GM10266 (cell line): ENCODE measurements at regions not wholly inside any gene's neighbourhood (a gene's known extent, or its start where the extent isn't known, plus 50 kb on each side); places are given as distances from the start of the nearest gene placed in this dataset.

Experiments used
- DNase-seq: peaks from one replicate; pipeline ENCODE4 v3.0.0; 2012; ENCODE audit errors: extremely low spot score
- TF ChIP-seq, protein P1 (sequence below): IDR thresholded peaks from 2 replicates; pipeline ENCODE4 v1.5.1; 2012; ENCODE audit warnings: mild to moderate bottlenecking, low read depth; ENCODE audit not compliant: control insufficient read depth, insufficient read depth; ENCODE audit errors: missing control alignments

DNA sequence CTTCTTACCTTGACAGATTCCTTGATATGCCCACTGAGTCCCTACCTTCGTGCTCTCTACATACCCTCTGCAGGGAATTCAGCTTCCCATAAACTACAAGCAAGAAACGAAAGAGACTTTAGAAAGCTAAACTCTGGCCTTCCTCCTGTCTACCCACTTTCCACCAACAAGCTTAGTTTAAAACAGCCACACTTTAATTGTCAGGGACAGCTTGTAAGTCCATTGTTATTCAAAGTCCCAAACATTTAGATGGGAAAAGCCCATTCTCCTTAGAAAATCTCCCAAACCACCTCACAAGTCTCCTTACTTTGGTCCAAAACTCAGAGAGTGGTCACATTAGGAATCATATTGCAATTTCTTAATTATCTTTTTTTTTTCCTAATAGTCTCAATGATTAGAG lies 2695.8 kb downstream of the PCDH9 start:
- no peak for DNase-seq
- TF ChIP-seq, protein P1, sequence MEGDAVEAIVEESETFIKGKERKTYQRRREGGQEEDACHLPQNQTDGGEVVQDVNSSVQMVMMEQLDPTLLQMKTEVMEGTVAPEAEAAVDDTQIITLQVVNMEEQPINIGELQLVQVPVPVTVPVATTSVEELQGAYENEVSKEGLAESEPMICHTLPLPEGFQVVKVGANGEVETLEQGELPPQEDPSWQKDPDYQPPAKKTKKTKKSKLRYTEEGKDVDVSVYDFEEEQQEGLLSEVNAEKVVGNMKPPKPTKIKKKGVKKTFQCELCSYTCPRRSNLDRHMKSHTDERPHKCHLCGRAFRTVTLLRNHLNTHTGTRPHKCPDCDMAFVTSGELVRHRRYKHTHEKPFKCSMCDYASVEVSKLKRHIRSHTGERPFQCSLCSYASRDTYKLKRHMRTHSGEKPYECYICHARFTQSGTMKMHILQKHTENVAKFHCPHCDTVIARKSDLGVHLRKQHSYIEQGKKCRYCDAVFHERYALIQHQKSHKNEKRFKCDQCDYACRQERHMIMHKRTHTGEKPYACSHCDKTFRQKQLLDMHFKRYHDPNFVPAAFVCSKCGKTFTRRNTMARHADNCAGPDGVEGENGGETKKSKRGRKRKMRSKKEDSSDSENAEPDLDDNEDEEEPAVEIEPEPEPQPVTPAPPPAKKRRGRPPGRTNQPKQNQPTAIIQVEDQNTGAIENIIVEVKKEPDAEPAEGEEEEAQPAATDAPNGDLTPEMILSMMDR, result no peak

DNA sequence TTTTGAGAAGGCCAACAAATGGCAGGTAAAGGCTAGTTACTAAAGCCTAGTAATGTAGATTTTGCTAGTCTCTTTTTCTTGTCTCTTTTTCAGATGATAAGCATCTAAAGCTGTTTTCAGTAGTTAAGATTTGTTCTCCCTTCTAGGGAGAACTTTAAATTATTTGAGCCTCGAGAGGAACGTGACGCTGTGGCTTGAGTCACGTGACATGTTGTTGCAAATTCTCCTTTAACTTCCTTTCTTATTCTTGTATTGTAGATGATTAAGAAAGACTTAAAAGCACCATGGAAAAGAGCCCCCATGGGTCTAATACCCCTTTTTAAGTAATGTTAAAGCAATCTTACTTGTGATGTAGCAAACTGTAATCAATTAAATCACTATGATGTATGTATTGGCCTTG lies 2698.7 kb downstream of the PCDH9 start:
- TF ChIP-seq, protein P1, result no peak
- no peak for DNase-seq

DNA sequence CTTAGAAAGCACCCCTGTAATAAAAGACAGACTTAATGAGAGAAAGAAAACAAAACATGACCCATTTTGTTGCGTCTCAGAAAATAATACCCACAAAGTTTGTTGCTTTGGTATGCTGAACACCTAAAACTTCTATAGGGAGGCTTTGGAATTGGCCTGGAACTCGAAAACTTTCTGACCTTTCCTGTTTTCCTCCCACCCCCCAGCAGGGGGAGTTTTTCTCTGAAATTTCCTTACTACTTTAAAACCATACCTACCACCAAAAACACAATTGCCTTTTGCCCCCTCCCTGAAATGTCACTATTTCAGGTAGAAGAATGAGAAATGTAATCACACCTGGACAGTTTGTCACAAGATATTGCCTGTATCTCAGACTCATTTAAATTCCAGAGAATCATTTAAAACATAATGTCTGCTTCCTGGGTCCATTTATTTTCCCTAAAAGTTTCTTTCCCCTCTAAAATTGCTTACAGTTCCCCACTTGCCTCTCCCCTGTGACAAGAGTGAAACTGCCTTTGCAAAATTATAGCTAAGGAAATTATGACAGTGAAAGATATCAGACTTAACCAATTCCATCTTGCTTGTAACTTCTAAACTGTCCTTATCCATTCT lies 2700.2 kb downstream of the PCDH9 start:
- TF ChIP-seq, protein P1, result peak; percentile 51
- peak; percentile 6 for DNase-seq

DNA sequence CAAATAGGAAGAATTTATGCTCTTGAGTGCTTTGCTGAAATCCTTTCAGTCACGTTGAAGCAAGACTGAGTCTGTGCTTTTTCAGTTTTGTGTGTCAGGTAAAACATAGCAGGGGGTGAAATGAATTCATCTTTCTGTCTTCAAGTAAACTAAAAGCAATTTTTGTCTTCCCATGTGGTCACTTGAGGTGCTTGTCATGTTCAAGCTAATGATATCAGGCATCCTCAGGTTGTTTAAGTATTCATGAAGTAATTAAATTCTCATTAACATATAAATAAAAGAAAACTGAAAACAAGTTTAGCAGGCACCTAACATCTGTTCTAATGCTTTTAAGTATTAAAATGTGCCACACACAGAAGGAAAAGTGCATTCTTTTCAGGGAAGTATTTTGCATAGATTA lies 2701.3 kb downstream of the PCDH9 start:
- TF ChIP-seq, protein P1, result no peak
- DNase-seq, result no peak

DNA sequence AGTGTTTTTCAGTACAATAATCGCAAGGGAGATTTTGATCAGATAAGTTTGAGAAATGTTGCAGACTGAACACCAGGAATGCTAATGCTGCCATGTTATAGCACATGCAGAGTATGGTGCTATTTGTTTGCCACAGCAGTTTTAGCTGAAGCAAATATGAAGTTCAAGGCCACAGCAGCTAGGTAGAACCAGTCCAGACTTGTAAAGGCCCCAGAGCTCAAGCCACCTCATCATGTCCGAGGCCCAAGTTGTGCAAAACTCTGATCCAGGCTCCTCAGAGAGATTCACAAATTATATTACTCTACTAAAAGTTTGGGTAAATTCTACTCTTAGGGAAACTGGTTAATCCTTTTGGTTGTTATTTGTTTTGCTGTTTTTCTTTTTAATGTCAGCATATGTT lies 2702.6 kb downstream of the PCDH9 start:
- TF ChIP-seq, protein P1, result no peak
- no peak for DNase-seq

DNA sequence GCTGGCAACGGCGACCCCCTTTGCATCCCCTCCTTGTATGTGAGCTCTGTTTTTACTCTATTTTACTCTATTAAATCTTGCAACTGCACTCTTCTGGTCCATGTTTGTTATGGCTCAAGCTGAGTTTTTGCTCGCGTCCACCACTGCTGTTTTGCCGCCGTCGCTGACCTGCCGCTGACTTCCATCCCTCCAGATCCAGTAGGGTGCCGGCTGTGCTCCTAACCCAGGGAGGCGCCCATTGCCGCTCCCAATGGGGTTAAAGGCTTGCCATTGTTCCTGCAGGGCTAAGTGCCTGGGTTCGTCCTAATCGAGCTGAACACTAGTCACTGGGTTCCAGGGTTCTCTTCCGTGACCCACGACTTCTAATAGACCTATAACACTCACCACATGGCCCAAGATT lies 2704.4 kb downstream of the PCDH9 start:
- DNase-seq, result no peak
- TF ChIP-seq, protein P1, result no peak

DNA sequence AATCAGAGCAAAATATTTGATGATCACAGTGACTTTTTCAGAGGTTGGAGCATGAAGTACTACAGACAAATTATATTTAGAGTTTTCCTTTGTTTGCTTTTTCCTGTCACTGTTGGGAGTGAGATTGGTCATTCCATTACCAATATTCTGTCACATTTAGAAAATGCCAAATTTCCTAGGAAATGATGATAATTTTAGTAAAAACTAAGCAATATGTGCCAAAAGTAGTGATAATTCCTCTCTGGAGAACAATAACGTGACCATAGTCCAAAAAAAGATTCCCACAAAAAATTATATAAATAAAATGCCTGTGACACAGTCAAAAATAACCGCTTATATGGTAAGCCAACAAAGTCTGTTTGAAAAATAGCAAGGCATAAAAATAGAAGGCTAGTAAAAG lies 2719.4 kb downstream of the PCDH9 start:
- DNase-seq, result no peak
- TF ChIP-seq, protein P1, result no peak
